Fibroblast of skin of left quadriceps (primary cell): ENCODE measurements at regions not wholly inside any gene's neighbourhood (a gene's known extent, or its start where the extent isn't known, plus 50 kb on each side); places are given as distances from the start of the nearest gene placed in this dataset.
"Not testable (repeated sequence)": the region's sequence is repeated elsewhere in the genome, so short reads cannot be mapped to it uniquely, and the experiment has no call there.

Source experiments
- DNase-seq, 2 experiments: peaks; one replicate each; pipeline ENCODE4 v3.0.0-alpha.2; 2013; ENCODE audit warnings: low read depth in 2 of 2

- no peak for DNase-seq
Measured at GRCh38 chr17:70709596-70709995, 540.3 kb downstream of the KCNJ2 start.

DNA sequence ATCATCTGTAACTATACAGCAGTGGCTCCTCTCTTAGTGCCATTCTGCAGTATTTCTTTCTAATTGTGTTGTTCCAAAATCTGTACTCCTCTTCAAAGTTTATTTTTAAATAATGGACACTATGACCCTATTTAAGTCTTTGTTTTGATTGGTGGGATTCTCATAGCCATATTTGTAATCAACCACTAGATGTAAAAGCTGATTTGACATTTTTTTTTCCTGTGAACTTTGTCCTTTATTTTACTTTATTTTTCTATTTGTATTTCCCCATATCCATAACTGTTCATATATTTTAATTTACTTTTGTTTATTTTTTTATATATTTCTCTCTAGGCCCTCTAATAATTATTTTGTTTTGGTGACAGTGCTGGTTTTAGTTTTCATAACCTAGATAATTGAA, 544.4 kb downstream of the KCNJ2 start:
- no peak for DNase-seq

DNA sequence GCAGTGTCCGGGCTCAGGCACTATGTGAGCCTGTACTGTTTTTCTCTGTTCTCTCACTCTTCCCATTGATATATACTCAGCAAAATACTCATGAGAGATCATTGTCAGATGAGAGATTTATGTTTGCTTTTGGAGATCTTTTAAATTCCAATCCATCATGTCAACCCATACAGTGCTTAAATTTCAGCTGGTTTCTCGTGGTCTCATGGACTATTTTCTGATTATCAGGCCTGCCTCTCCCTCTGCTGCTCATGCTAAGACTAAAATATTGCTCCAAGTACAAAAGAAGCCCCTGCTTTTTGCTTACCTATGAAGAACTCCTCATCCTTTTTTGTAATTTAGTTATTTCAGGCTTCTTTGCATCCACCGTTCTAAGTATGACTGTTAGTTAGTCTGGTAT, 547.2 kb downstream of the KCNJ2 start:
- no peak for DNase-seq

DNA sequence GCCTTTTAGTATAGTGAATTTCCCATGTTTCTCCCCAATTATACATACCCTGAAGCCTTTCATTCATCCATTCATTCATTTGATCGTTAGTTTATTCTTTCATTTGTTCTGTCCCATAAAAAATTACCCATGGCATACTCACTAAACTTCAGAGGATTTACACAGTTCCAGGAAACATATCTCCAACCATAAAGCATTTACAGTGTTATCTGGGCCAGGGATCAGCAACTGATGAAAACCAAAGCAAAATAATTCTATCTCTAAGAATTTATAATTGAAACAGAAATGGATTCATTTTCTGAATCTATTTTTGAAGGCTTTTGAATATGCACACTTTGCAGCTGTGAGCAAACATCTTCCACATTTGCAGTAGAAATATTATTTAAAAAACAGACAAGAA, 547.7 kb downstream of the KCNJ2 start:
- DNase-seq = no peak

DNA sequence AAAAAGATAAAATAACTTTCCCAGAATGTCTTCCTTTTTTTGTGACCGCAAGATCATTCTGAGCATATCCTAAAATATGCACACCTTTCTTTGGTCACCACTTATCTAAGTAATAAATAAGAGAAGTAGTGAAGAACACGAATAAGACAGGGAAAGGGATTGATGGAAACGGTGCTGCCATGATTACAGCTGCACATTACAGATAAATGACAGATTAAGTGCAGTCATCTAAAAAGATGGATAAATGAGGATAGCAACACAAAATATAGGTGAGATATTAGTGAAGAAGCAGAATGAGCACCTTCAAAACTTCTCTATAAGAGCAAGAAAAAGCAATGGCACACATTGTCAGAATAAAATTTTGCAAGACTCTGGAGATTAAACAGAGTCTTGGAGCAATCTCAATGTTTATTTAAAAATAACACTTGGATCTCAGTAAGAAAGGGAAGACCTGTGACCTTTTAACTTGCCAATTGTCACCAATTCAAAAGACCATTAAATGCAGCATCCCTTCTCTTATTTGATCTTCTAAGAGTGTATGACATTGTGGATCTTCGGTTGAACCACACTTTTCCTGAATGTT, 567.1 kb downstream of the KCNJ2 start:
- no peak for DNase-seq

DNA sequence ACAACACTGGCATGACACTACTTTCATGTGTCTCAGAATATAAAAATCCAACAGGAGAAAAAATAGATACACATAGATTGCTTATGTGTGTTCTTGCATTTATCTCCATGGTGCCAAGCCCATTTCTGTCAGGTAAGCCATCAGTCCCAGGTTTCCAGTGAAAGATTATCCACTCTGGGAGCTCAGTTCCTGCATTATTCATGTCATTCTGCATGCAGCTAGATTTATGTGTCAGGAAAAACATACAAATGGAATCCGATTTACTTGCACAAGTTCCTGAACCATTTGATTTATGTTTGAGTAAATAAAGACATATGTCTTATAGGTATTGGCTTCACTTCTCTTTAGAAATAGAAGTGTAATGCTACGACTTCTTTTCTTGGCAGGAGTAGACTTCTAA, 569.7 kb downstream of the KCNJ2 start:
- DNase-seq = no peak

DNA sequence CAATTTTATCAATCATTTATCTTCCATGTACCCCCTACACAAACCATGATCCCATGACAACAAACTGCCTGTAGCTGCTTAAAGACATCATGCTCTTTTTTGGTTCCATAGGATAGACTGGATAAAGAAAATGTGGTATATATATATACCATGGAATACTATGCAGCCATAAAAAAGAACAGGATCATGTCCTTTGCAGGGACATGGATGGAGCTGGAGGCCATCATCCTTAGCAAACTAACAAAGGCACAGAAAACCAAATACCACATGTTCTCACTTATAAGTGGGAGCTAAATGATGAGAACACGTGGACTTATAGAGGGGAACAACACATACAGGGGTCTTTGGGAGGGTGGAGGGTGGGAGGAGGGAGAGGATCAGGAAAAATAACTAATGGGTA, 577.2 kb downstream of the KCNJ2 start:
- not testable (repeated sequence) for DNase-seq

DNA sequence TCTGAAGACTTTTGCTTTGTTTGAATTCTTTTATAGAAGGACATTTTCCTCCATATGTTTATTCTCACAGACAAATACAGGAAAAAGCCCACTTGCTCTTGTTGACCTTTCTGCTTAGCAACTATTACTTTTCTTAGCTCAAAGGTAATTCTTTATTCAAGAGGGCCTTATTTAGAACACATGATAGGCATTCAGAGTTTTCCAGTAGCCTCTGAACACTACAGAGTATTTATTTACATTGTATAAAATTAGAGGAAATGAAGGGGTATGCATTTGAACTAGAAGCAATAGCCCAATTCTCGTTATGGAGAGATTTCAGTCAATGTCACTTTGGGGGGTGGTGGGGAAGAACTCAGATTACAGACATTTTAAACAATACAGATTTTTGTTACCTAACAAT, 581.7 kb downstream of the KCNJ2 start:
- DNase-seq = no peak

DNA sequence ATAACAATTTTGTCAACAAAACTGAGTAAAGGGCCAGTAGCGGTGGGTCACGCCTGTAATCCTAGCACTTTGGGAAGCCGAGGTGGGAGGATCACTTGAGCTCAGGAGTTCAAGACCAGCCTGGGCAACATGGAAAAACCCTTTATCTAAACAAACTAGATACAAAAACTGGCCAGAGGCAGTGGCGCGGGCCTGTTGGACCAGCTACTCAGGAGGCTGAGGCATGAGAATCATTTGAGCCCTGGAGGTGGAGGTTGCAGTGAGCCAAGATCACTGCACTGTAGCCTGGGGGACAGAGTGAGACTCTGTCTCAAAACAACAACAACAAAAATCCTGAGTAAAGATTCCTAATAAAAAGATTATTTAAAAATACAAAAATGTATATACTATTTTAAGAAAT, 583.1 kb downstream of the KCNJ2 start:
- not testable (repeated sequence) for DNase-seq

- DNase-seq = no peak
Measured at GRCh38 chr17:70752966-70753467, 583.7 kb downstream of the KCNJ2 start.

- DNase-seq = no peak
Measured at GRCh38 chr17:70763018-70763417, 593.7 kb downstream of the KCNJ2 start.

DNA sequence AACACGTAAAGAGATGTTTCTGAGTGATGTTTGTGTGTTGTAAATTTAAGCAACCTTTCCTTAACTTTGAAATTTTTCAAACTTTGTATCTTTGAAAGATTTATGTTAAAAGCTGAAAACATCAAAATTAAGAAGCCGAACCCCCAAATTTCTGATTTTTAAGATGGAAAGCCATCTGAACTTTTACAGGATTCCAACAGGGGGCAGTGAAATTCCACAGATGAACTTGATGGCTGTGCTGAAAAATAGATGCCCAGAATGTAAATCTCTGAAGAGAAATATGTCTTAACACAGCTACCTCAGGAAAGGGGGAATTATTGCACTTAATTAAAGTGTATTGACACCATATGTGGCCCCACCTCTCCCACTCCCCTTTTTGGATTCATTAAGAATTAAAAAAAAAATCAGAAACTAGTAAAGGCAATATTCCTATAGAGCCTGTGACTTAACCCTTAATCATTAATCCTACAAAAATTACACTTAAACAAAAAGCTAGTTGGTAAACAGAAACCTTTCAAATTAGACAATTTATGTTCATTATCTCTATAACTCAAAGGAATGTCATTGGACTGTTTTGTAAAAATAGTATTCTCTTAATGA, 597.9 kb downstream of the KCNJ2 start:
- peak; percentile 9 for DNase-seq

- DNase-seq = no peak
Measured at GRCh38 chr17:70769956-70770355, 600.6 kb downstream of the KCNJ2 start.

DNA sequence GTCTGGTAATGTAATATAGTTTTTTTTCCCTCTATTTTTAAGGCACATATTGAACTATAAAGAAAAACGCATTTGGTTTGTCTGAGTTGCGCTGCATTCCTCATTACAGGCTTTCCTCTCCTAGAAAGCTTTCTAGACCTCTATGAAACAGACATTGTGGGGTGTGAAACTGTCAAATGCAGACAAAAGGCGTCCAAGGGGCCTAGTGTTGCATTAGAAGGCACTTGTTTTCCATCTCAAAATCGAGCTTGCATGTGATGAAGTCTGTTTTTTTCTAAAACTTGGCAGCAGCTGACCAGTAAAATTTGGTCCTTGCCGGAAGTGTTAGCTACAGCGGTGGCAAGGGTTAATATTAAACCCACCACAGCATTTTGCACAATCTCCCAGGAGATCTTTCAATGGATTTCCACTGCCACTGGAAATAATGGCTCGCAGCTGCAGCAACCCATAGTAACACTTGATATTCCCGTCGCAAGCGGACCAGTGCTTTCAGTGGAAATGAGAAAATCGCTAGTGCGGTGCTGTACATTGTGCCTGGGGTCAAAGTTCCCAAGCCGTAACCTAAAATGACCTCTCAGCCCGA, 602.6 kb downstream of the KCNJ2 start:
- DNase-seq = no peak

- no peak for DNase-seq
Measured at GRCh38 chr17:70772761-70773160, 603.4 kb downstream of the KCNJ2 start.

- no peak for DNase-seq
Measured at GRCh38 chr17:70773258-70773657, 603.9 kb downstream of the KCNJ2 start.

GRCh38 chr17:70774339-70775117, 605.2 kb downstream of the KCNJ2 start:
- no peak for DNase-seq

GRCh38 chr17:70775679-70776078, 606.3 kb downstream of the KCNJ2 start:
- DNase-seq = no peak

GRCh38 chr17:70776441-70776840, 607.1 kb downstream of the KCNJ2 start:
- DNase-seq = no peak

DNA sequence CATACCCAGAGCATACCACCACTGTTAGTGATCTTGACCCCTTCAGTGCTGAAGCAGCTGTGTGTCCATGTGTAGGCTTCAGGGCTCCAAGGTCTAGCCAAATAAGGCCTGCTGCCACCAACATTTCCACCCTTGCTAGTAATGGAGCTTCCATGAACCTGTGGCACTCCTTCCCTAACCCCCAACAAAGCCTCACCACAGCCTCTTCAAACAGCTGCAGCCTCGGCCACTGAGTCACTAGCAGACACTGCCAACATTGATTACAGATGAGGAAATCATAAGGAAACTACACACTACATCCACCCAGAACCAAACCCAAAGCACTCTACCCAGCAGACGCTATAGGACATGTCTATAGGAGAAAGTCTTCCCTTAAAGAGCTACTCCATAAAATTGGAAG, 610.7 kb downstream of the KCNJ2 start:
- no peak for DNase-seq

- DNase-seq = no peak
Measured at GRCh38 chr17:70786081-70786480, 616.7 kb downstream of the KCNJ2 start.

- no peak for DNase-seq
Measured at GRCh38 chr17:70787721-70788300, 618.5 kb downstream of the KCNJ2 start.
